ENCODE measurements at regions not wholly inside any gene's neighbourhood (a gene's known extent, or its start where the extent isn't known, plus 50 kb on each side); places are given as distances from the start of the nearest gene placed in this dataset.

DNA sequence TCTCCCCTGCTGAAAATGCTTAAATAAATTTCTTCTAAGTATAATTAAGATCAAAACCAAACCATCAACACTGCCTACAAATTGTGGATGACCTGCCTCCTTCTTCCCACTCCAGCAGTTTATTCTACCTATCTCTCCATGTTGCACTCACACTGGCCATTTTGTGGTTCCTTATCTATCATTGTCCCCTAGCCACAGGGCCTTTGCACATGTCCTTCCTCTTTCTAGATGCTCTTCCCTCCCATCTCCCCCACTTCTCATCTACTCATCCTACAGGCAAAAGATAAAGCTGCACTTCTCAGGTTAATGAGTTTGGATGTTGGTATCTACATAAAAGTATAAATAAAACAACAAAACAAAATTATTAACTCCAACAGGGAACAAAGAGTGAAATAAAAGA, 70.6 kb upstream of the CCNG1 start:
- Histone ChIP-seq H3K9me2 (no peaks in the 10 kb centered on the region), H3K9me3 (no peaks in the 10 kb centered on the region), H2AFZ (ENCODE audit: low read depth) (no peak overlapping the region), H3K36me3 (replicated peaks in 1 of 2; ENCODE audit: control insufficient read depth in 1 of 2, insufficient read depth in 2 of 2, low read length in 1 of 2) (no peaks in the 10 kb centered on the region), H3K79me2 (ENCODE audit: insufficient read depth) (no peaks in the 10 kb centered on the region), H3F3A (replicated peaks; ENCODE audit: insufficient read depth) (no peaks in the 10 kb centered on the region), H4K20me1 (ENCODE audit: insufficient read depth) (no peaks in the 10 kb centered on the region), H3K4me1 (ENCODE audit: control insufficient read depth in 1 of 2, insufficient read depth in 2 of 2, low read depth in 1 of 2, low read length in 1 of 2) (no peaks in the 10 kb centered on the region; a peak in 2 of 4 replicates), H3K4me3 (ENCODE audit: low read depth in 2 of 2, low read length in 1 of 2) (no peak overlapping the region), H3K9ac (no peak overlapping the region), H3K27me3 (ENCODE audit: insufficient read depth) (no peaks in the 10 kb centered on the region), H3K4me2 (no peak overlapping the region), H3K27ac (ENCODE audit: low read depth in 2 of 2, low read length in 1 of 2) (no peak overlapping the region)
- POLR2A ChIA-PET, result no interaction called here
- CTCF ChIA-PET, result interaction anchor here (1.1 kb wide), 1 partner anchor 17 kb away, joined by 3 read pairs; no protein-coding TSS in a partner anchor
- TF ChIP-seq, protein P1, sequence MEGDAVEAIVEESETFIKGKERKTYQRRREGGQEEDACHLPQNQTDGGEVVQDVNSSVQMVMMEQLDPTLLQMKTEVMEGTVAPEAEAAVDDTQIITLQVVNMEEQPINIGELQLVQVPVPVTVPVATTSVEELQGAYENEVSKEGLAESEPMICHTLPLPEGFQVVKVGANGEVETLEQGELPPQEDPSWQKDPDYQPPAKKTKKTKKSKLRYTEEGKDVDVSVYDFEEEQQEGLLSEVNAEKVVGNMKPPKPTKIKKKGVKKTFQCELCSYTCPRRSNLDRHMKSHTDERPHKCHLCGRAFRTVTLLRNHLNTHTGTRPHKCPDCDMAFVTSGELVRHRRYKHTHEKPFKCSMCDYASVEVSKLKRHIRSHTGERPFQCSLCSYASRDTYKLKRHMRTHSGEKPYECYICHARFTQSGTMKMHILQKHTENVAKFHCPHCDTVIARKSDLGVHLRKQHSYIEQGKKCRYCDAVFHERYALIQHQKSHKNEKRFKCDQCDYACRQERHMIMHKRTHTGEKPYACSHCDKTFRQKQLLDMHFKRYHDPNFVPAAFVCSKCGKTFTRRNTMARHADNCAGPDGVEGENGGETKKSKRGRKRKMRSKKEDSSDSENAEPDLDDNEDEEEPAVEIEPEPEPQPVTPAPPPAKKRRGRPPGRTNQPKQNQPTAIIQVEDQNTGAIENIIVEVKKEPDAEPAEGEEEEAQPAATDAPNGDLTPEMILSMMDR (IDR thresholded peaks at IDR 0.05), result no peak
- DNase-seq, result no peak

DNA sequence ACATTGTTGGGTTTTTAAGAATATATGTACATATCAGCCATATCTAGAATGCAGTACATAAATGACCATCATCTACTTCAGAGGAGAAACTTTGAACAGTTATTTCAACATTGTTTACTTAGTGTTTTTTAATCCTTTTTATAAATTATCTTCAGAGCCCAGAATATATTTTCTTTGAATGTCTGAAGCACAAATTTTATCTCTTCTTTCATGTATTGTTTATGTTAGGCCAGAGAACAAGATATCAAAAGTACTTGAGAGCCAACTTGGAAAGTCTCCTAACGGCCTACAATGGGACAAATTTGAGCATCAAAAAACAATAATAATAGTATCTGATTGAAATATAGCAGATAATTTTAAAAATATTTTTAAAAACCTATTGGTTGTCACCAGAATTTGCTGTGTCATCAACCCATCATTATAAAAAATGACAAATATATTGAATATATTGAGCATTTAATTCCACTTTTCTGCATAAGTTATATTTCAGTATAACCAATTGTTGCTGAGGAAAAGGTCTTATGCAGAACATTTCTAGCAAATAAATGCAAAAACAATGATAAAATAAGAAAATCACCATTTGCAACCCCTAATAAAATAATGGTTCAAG, 67.5 kb upstream of the CCNG1 start:
- POLR2A ChIA-PET, result no interaction called here
- CTCF ChIA-PET, result interaction anchor here (1.3 to 2.3 kb wide), 3 partner anchors 23 to 1824 kb away, joined by 3 to 12 read pairs (median 7); no protein-coding TSS in a partner anchor
- Histone ChIP-seq H3K79me2 (ENCODE audit: insufficient read depth) (no peaks in the 10 kb centered on the region), H3K4me3 (ENCODE audit: low read depth in 2 of 2, low read length in 1 of 2) (no peak overlapping the region), H3K9me3 (no peaks in the 10 kb centered on the region), H3K27ac (ENCODE audit: low read depth in 2 of 2, low read length in 1 of 2) (no peak overlapping the region), H3K4me2 (no peak overlapping the region), H4K20me1 (ENCODE audit: insufficient read depth) (no peaks in the 10 kb centered on the region), H3K36me3 (replicated peaks in 1 of 2; ENCODE audit: control insufficient read depth in 1 of 2, insufficient read depth in 2 of 2, low read length in 1 of 2) (no peaks in the 10 kb centered on the region), H2AFZ (ENCODE audit: low read depth) (no peak overlapping the region), H3F3A (replicated peaks; ENCODE audit: insufficient read depth) (no peaks in the 10 kb centered on the region), H3K27me3 (ENCODE audit: insufficient read depth) (no peaks in the 10 kb centered on the region), H3K4me1 (ENCODE audit: control insufficient read depth in 1 of 2, insufficient read depth in 2 of 2, low read depth in 1 of 2, low read length in 1 of 2) (no peaks in the 10 kb centered on the region), H3K9ac (no peak overlapping the region), H3K9me2 (no peaks in the 10 kb centered on the region)
- 17% methylated on average over 1 of the region's 1 CpG for WGBS (ENCODE audit: low lambda C conversion rate)
- no peak for DNase-seq
- no peak for TF ChIP-seq NRF1 (IDR thresholded peaks at IDR 0.05; ENCODE audit: low read depth, low read length)
- TF ChIP-seq, protein P2, sequence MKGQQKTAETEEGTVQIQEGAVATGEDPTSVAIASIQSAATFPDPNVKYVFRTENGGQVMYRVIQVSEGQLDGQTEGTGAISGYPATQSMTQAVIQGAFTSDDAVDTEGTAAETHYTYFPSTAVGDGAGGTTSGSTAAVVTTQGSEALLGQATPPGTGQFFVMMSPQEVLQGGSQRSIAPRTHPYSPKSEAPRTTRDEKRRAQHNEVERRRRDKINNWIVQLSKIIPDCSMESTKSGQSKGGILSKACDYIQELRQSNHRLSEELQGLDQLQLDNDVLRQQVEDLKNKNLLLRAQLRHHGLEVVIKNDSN (IDR thresholded peaks at IDR 0.05; ENCODE audit: borderline replicate concordance, low read depth), result no peak
- no peak for TF ChIP-seq TEAD4 (IDR thresholded peaks at IDR 0.05; ENCODE audit: borderline replicate concordance, insufficient read depth)
- TF ChIP-seq NFIC (IDR thresholded peaks at IDR 0.05; ENCODE audit: borderline replicate concordance), result no peak
- no peak for TF ChIP-seq GABPA (IDR thresholded peaks at IDR 0.05; ENCODE audit: low read depth)
- TF ChIP-seq JUND (IDR thresholded peaks at IDR 0.05), result no peak
- TF ChIP-seq SMC3 (IDR thresholded peaks at IDR 0.05; ENCODE audit: low read depth, low read length), result no peak
- TF ChIP-seq YY1 (IDR thresholded peaks at IDR 0.05; ENCODE audit: low read depth), result no peak
- no peak for TF ChIP-seq FOXM1 (IDR thresholded peaks at IDR 0.05; ENCODE audit: low read depth)
- TF ChIP-seq RAD21 (IDR thresholded peaks at IDR 0.05; ENCODE audit: low read length), result no peak
- no peak for TF ChIP-seq RFX5 (IDR thresholded peaks at IDR 0.05; ENCODE audit: low read length)
- no peak for TF ChIP-seq FOXJ3 (CRISPR knock-in tag; IDR thresholded peaks at IDR 0.05)
- TF ChIP-seq, protein P3, sequence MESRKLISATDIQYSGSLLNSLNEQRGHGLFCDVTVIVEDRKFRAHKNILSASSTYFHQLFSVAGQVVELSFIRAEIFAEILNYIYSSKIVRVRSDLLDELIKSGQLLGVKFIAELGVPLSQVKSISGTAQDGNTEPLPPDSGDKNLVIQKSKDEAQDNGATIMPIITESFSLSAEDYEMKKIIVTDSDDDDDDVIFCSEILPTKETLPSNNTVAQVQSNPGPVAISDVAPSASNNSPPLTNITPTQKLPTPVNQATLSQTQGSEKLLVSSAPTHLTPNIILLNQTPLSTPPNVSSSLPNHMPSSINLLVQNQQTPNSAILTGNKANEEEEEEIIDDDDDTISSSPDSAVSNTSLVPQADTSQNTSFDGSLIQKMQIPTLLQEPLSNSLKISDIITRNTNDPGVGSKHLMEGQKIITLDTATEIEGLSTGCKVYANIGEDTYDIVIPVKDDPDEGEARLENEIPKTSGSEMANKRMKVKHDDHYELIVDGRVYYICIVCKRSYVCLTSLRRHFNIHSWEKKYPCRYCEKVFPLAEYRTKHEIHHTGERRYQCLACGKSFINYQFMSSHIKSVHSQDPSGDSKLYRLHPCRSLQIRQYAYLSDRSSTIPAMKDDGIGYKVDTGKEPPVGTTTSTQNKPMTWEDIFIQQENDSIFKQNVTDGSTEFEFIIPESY (IDR thresholded peaks at IDR 0.05; ENCODE audit: borderline replicate concordance, low read depth), result no peak

Data from SK-N-SH (cell line).